Calu3 (cell line): ENCODE measurements at regions not wholly inside any gene's neighbourhood (a gene's known extent, or its start where the extent isn't known, plus 50 kb on each side); places are given as distances from the start of the nearest gene placed in this dataset.
"Not testable (repeated sequence)": the region's sequence is repeated elsewhere in the genome, so short reads cannot be mapped to it uniquely, and the experiment has no call there.

Source experiments
- BruUV-seq: library from RNA; stranded (reverse); fragments of 400-500 nt; replicated peaks from 2 replicates; lab custom pipeline; 2021; lab: Mats Ljungman, UMichigan
- CTCF ChIA-PET: fragments of 300-600 bp; sonication (Branson Sonifier 250); formaldehyde crosslinking; loops from one replicate; lab custom pipeline; 2022; ENCODE audit warnings: antibody characterized with exemption; lab: Charles Lee
- DNase-seq: peaks from one replicate; pipeline ENCODE4 v3.0.0; 2022
- H3K27ac Mint-ChIP-seq: one replicate; pipeline ENCODE4 v1.8.0; 2022; ENCODE audit warnings: mixed read lengths; ENCODE audit not compliant: unreplicated experiment
- H3K27me3 Mint-ChIP-seq: one replicate; pipeline ENCODE4 v1.8.0; 2022; ENCODE audit warnings: mixed read lengths; ENCODE audit not compliant: unreplicated experiment
- H3K36me3 Mint-ChIP-seq: one replicate; pipeline ENCODE4 v1.8.0; 2022; ENCODE audit warnings: mild to moderate bottlenecking, moderate library complexity, mixed read lengths; ENCODE audit not compliant: insufficient read depth, unreplicated experiment
- H3K4me1 Mint-ChIP-seq: one replicate; pipeline ENCODE4 v1.8.0; 2022; ENCODE audit warnings: mild to moderate bottlenecking, low read depth, mixed read lengths; ENCODE audit not compliant: unreplicated experiment
- H3K4me3 Mint-ChIP-seq: one replicate; pipeline ENCODE4 v1.8.0; 2022; ENCODE audit warnings: mild to moderate bottlenecking, low read depth, moderate library complexity, mixed read lengths; ENCODE audit not compliant: unreplicated experiment
- H3K9me3 Mint-ChIP-seq: one replicate; pipeline ENCODE4 v1.8.0; 2022; ENCODE audit warnings: low read depth, mixed read lengths; ENCODE audit not compliant: unreplicated experiment
- CTCF ChIP-seq: fragments of 200-600 bp; IDR thresholded peaks from one replicate; pipeline ENCODE4 v1.8.0; 2022; ENCODE audit warnings: antibody characterized with exemption; ENCODE audit not compliant: unreplicated experiment
- intact Hi-C: fragments of 100-400 bp; cut with micrococcal nuclease; formaldehyde crosslinking; loops from one replicate; pipeline ENCODE4 v1.10.0; 2022; ENCODE audit not compliant: unreplicated experiment

- no peaks in the 10 kb centered on the region for H3K36me3 Mint-ChIP-seq
- no TSS peak for BruUV-seq
- no peak for DNase-seq
- no peak overlapping the region for H3K4me3 Mint-ChIP-seq
- H3K27ac Mint-ChIP-seq, result no peak overlapping the region
- CTCF ChIA-PET, result no interaction called here
- H3K4me1 Mint-ChIP-seq, result no peaks in the 10 kb centered on the region
- intact Hi-C loops, result no loop called here
- peaks cover under 1% of the 10 kb centered on the region for H3K9me3 Mint-ChIP-seq
- no peaks in the 10 kb centered on the region for H3K27me3 Mint-ChIP-seq
- TF ChIP-seq CTCF, result no peak
These were observed 130.9 kb downstream of the FASLG start for GRCh38 chr1:172789840-172790239.

GRCh38 chr1:172790245-172790644 is 131.3 kb downstream of the FASLG start:
- Mint-ChIP-seq H3K9me3 (no peaks in the 10 kb centered on the region), H3K4me3 (no peak overlapping the region), H3K27ac (no peak overlapping the region), H3K4me1 (no peaks in the 10 kb centered on the region), H3K36me3 (no peaks in the 10 kb centered on the region), H3K27me3 (no peaks in the 10 kb centered on the region)
- CTCF ChIA-PET, result interaction anchor here (0.9 kb wide), 1 partner anchor 23 kb away, joined by 3 read pairs; no protein-coding TSS in a partner anchor
- TF ChIP-seq CTCF, result no peak
- no TSS peak for BruUV-seq
- intact Hi-C loops, result no loop called here
- DNase-seq, result no peak

GRCh38 chr1:172793823-172794222 is 134.9 kb downstream of the FASLG start:
- Mint-ChIP-seq H3K36me3 (no peaks in the 10 kb centered on the region), H3K27ac (no peak overlapping the region), H3K27me3 (no peaks in the 10 kb centered on the region), H3K4me3 (no peak overlapping the region), H3K9me3 (no peaks in the 10 kb centered on the region), H3K4me1 (no peaks in the 10 kb centered on the region)
- no peak for DNase-seq
- TF ChIP-seq CTCF, result no peak
- no TSS peak for BruUV-seq
- intact Hi-C loops, result no loop called here
- CTCF ChIA-PET, result interaction anchor here (0.6 to 0.7 kb wide), 2 partner anchors 10 to 242 kb away, joined by 3 read pairs; no protein-coding TSS in a partner anchor

GRCh38 chr1:172795741-172796140 is 136.8 kb downstream of the FASLG start:
- Mint-ChIP-seq H3K27me3 (no peaks in the 10 kb centered on the region), H3K9me3 (no peaks in the 10 kb centered on the region), H3K4me3 (no peak overlapping the region), H3K27ac (no peak overlapping the region), H3K4me1 (no peaks in the 10 kb centered on the region), H3K36me3 (no peaks in the 10 kb centered on the region)
- TF ChIP-seq CTCF, result no peak
- CTCF ChIA-PET, result interaction anchor here (0.6 kb wide), 1 partner anchor 130 kb away, joined by 3 read pairs; no protein-coding TSS in a partner anchor
- no TSS peak for BruUV-seq
- intact Hi-C loops, result no loop called here
- DNase-seq, result no peak

GRCh38 chr1:172799804-172800203 is 140.9 kb downstream of the FASLG start:
- H3K9me3 Mint-ChIP-seq, H3K4me3 Mint-ChIP-seq, H3K27ac Mint-ChIP-seq, H3K36me3 Mint-ChIP-seq, CTCF ChIA-PET, H3K4me1 Mint-ChIP-seq, intact Hi-C loops, DNase-seq, H3K27me3 Mint-ChIP-seq, BruUV-seq: not testable (repeated sequence)
